ENCODE measurements at regions not wholly inside any gene's neighbourhood (a gene's known extent, or its start where the extent isn't known, plus 50 kb on each side); places are given as distances from the start of the nearest gene placed in this dataset.

GRCh38 chr1:104746994-104747393 is 997.3 kb downstream of the AMY1C start:
- H3K36me3 ChIP-seq (ENCODE audit: low read depth): no peaks in the 10 kb centered on the region
- no peak for DNase-seq
- intact Hi-C loops (cut with micrococcal nuclease; ENCODE audit: unreplicated experiment): no loop called here
- BruUV-seq (replicated peaks): no TSS peak
- H3K4me1 ChIP-seq (replicated peaks; ENCODE audit: insufficient read depth): no peaks in the 10 kb centered on the region
- H3K9me3 ChIP-seq (ENCODE audit: insufficient read depth, low read depth): no peaks in the 10 kb centered on the region
- no peaks in the 10 kb centered on the region for H4K20me1 ChIP-seq (ENCODE audit: insufficient read depth)
- no peak overlapping the region for H3K4me3 ChIP-seq
- no peak overlapping the region for H3K4me2 ChIP-seq
- H3F3A ChIP-seq (ENCODE audit: insufficient read depth, low read depth): no peaks in the 10 kb centered on the region
- ChIA-PET CTCF (no interaction called here), POLR2A (ENCODE audit: unreplicated experiment) (no interaction called here)
- no peaks in the 10 kb centered on the region for H3K79me2 ChIP-seq (ENCODE audit: low read depth)
- no peak overlapping the region for H3K27ac ChIP-seq
- 0 out of 2 replicates have a peak, but pooled peaks cover 3% of the 10 kb centered on the region for H3K9me2 ChIP-seq (ENCODE audit: insufficient read depth)
- no peak overlapping the region for H2AFZ ChIP-seq
- TF ChIP-seq EZH2 (IDR thresholded peaks at IDR 0.05; ENCODE audit: low read depth): no peak
- TF ChIP-seq CTCF (conservative IDR thresholded peaks at IDR 0.05): no peak
- H3K27me3 ChIP-seq (ENCODE audit: insufficient read depth, low read depth): no peaks in the 10 kb centered on the region

GRCh38 chr1:104760017-104760416 is 1010.3 kb downstream of the AMY1C start:
- Histone ChIP-seq H3K9me3 (ENCODE audit: insufficient read depth, low read depth) (no peaks in the 10 kb centered on the region), H4K20me1 (ENCODE audit: insufficient read depth) (no peaks in the 10 kb centered on the region; the same call in 1 of the 2 replicates), H3K4me3 (no peak overlapping the region), H3K79me2 (ENCODE audit: low read depth) (no peaks in the 10 kb centered on the region), H3K9me2 (ENCODE audit: insufficient read depth) (no peaks in the 10 kb centered on the region), H3K4me2 (no peak overlapping the region), H3K27me3 (ENCODE audit: insufficient read depth, low read depth) (no peaks in the 10 kb centered on the region), H3K27ac (no peak overlapping the region), H2AFZ (no peak overlapping the region), H3K36me3 (ENCODE audit: low read depth) (no peaks in the 10 kb centered on the region), H3F3A (ENCODE audit: insufficient read depth, low read depth) (no peaks in the 10 kb centered on the region), H3K4me1 (replicated peaks; ENCODE audit: insufficient read depth) (no peaks in the 10 kb centered on the region)
- ChIA-PET POLR2A (ENCODE audit: unreplicated experiment) (no interaction called here), CTCF (no interaction called here)
- TF ChIP-seq CTCF (conservative IDR thresholded peaks at IDR 0.05) (no peak), EZH2 (IDR thresholded peaks at IDR 0.05; ENCODE audit: low read depth) (no peak)
- no TSS peak for BruUV-seq (replicated peaks)
- no peak for DNase-seq
- intact Hi-C loops (cut with micrococcal nuclease; ENCODE audit: unreplicated experiment): no loop called here

GRCh38 chr1:104761961-104762570 is 1012.4 kb downstream of the AMY1C start:
- no peaks in the 10 kb centered on the region for H3K79me2 ChIP-seq (ENCODE audit: low read depth)
- no peaks in the 10 kb centered on the region for H3K9me2 ChIP-seq (ENCODE audit: insufficient read depth)
- H2AFZ ChIP-seq: no peak overlapping the region
- H3K27me3 ChIP-seq (ENCODE audit: insufficient read depth, low read depth): no peaks in the 10 kb centered on the region
- ChIA-PET POLR2A (ENCODE audit: unreplicated experiment) (no interaction called here), CTCF (no interaction called here)
- H3K4me3 ChIP-seq: no peak overlapping the region
- no peak overlapping the region for H3K27ac ChIP-seq
- intact Hi-C loops (cut with micrococcal nuclease; ENCODE audit: unreplicated experiment): no loop called here
- H3K9me3 ChIP-seq (ENCODE audit: insufficient read depth, low read depth): no peaks in the 10 kb centered on the region
- no peaks in the 10 kb centered on the region for H3K4me1 ChIP-seq (replicated peaks; ENCODE audit: insufficient read depth)
- H3F3A ChIP-seq (ENCODE audit: insufficient read depth, low read depth): no peaks in the 10 kb centered on the region
- no peak for DNase-seq
- no peaks in the 10 kb centered on the region for H3K36me3 ChIP-seq (ENCODE audit: low read depth)
- no peak overlapping the region for H3K4me2 ChIP-seq
- TF ChIP-seq EZH2 (IDR thresholded peaks at IDR 0.05; ENCODE audit: low read depth): no peak
- no peak for TF ChIP-seq CTCF (conservative IDR thresholded peaks at IDR 0.05)
- no TSS peak for BruUV-seq (replicated peaks)
- no peaks in the 10 kb centered on the region for H4K20me1 ChIP-seq (ENCODE audit: insufficient read depth)

Data from PC-9 (cell line).